Effector CD8-positive, alpha-beta T cell (primary cell): ENCODE measurements at regions not wholly inside any gene's neighbourhood (a gene's known extent, or its start where the extent isn't known, plus 50 kb on each side); places are given as distances from the start of the nearest gene placed in this dataset.

Experiments used
- DNase-seq: peaks from one replicate; lab custom pipeline; 2025; lab: John Stamatoyannopoulos, UW

- DNase-seq, result no peak
Measured at GRCh38 chr5:175168882-175169507, 275.0 kb downstream of the DRD1 start.

GRCh38 chr5:175166026-175166425, 278.0 kb downstream of the DRD1 start:
- DNase-seq, result no peak

GRCh38 chr5:175163586-175164275, 280.3 kb downstream of the DRD1 start:
- DNase-seq, result no peak

GRCh38 chr5:175162036-175162435, 281.9 kb downstream of the DRD1 start:
- DNase-seq, result no peak

- no peak for DNase-seq
Measured at GRCh38 chr5:175159956-175160355, 284.0 kb downstream of the DRD1 start.

- DNase-seq, result no peak
Measured at GRCh38 chr5:175148636-175149172, 295.3 kb downstream of the DRD1 start.

GRCh38 chr5:175146733-175147132, 297.2 kb downstream of the DRD1 start:
- no peak for DNase-seq

- no peak for DNase-seq
Measured at GRCh38 chr5:175141421-175141820, 302.6 kb downstream of the DRD1 start.

GRCh38 chr5:175133185-175133584, 310.8 kb downstream of the DRD1 start:
- DNase-seq, result no peak

- DNase-seq, result no peak
Measured at GRCh38 chr5:175131432-175131831, 312.6 kb downstream of the DRD1 start.

- no peak for DNase-seq
Measured at GRCh38 chr5:175129619-175130018, 314.4 kb downstream of the DRD1 start.

- DNase-seq, result no peak
Measured at GRCh38 chr5:175129121-175129520, 314.9 kb downstream of the DRD1 start.

- no peak for DNase-seq
Measured at GRCh38 chr5:175124821-175125220, 319.2 kb downstream of the DRD1 start.

GRCh38 chr5:175124251-175124813, 319.6 kb downstream of the DRD1 start:
- no peak for DNase-seq

GRCh38 chr5:175123542-175123941, 320.4 kb downstream of the DRD1 start:
- no peak for DNase-seq

GRCh38 chr5:175121457-175121856, 322.5 kb downstream of the DRD1 start:
- no peak for DNase-seq

- DNase-seq, result no peak
Measured at GRCh38 chr5:175120412-175120811, 323.6 kb downstream of the DRD1 start.

GRCh38 chr5:175118700-175119309, 325.2 kb downstream of the DRD1 start:
- no peak for DNase-seq

- DNase-seq, result no peak
Measured at GRCh38 chr5:175116466-175117048, 327.4 kb downstream of the DRD1 start.

GRCh38 chr5:175115831-175116230, 328.2 kb downstream of the DRD1 start:
- DNase-seq, result no peak

- no peak for DNase-seq
Measured at GRCh38 chr5:175113947-175114346, 330.0 kb downstream of the DRD1 start.

- DNase-seq, result no peak
Measured at GRCh38 chr5:175109058-175109755, 334.8 kb downstream of the DRD1 start.
